ENCODE measurements at regions not wholly inside any gene's neighbourhood (a gene's known extent, or its start where the extent isn't known, plus 50 kb on each side); places are given as distances from the start of the nearest gene placed in this dataset.

GRCh38 chr18:67408240-67408639 is 108.3 kb downstream of the DSEL start:
- no peak overlapping the region for H2AFZ ChIP-seq (ENCODE audit: low read depth, low read length, poor library complexity, severe bottlenecking)
- ChIA-PET CTCF (no interaction called here), RAD21 (ENCODE audit: low non-redundant PET in 1 of 2, low total read pairs in 2 of 2, uncharacterized antibody in 2 of 2, unreplicated experiment in 2 of 2) (no interaction called here), POLR2A (no interaction called here)
- H3K36me3 ChIP-seq (ENCODE audit: control insufficient read depth in 1 of 2, insufficient read depth in 2 of 2, low read length in 2 of 2) = no peaks in the 10 kb centered on the region
- H3K27ac ChIP-seq (ENCODE audit: low read depth, low read length) = no peak overlapping the region
- no peaks in the 10 kb centered on the region for H3K9me2 ChIP-seq (ENCODE audit: insufficient read depth)
- no peaks in the 10 kb centered on the region for H3K79me2 ChIP-seq (ENCODE audit: insufficient read depth, low read length)
- H3K9ac ChIP-seq (ENCODE audit: low read length) = no peak overlapping the region
- BruUV-seq (replicated peaks) = no TSS peak
- intact Hi-C loops (cut with micrococcal nuclease) = no loop called here
- H3K4me1 ChIP-seq (ENCODE audit: control insufficient read depth in 1 of 2, insufficient read depth in 2 of 2, low read length in 2 of 2) = no peaks in the 10 kb centered on the region
- H3K4me3 ChIP-seq (replicated peaks in 1 of 2; ENCODE audit: low read depth in 1 of 2, low read length in 2 of 2) = no peak overlapping the region
- H3K9me3 ChIP-seq (ENCODE audit: control insufficient read depth in 1 of 2, insufficient read depth in 1 of 2, low read depth in 1 of 2, low read length in 2 of 2) = peaks cover 21 to 27% of the 10 kb centered on the region in 2 experiments; a peak in 3 of 4 replicates
- DNase-seq (ENCODE audit: low read depth, low spot score) (no peak), ATAC-seq (no peak)
- no peak overlapping the region for H3K4me2 ChIP-seq (ENCODE audit: low read length)
- TF ChIP-seq ZNF274 (IDR thresholded peaks at IDR 0.05; ENCODE audit: low read depth, low read length) (no peak), CTCF (IDR thresholded peaks at IDR 0.05 in 2 of 3, conservative IDR thresholded peaks at IDR 0.05 in 1 of 3; ENCODE audit: borderline replicate concordance in 1 of 3, insufficient read depth in 1 of 3, low read depth in 2 of 3, low read length in 2 of 3) (no peak), YY1 (IDR thresholded peaks at IDR 0.05; ENCODE audit: extremely low read depth, insufficient replicate concordance, low read depth, low read length) (no peak), MAX (IDR thresholded peaks at IDR 0.05) (no peak), POLR2AphosphoS5 (IDR thresholded peaks at IDR 0.05; ENCODE audit: low read depth, low read length) (no peak), FOSL1 (IDR thresholded peaks at IDR 0.05; ENCODE audit: low read depth) (no peak), ELF1 (IDR thresholded peaks at IDR 0.05; ENCODE audit: borderline replicate concordance, low read depth) (no peak), CBX3 (IDR thresholded peaks at IDR 0.05; ENCODE audit: low read depth) (no peak), EZH2phosphoT487 (IDR thresholded peaks at IDR 0.05; ENCODE audit: borderline replicate concordance) (no peak), TCF7L2 (IDR thresholded peaks at IDR 0.05; ENCODE audit: borderline replicate concordance, extremely low read depth, insufficient read depth, insufficient read length) (no peak)
- H3K27me3 ChIP-seq (ENCODE audit: insufficient read depth, low read length) = no peaks in the 10 kb centered on the region
- H4K20me1 ChIP-seq (ENCODE audit: insufficient read depth) = no peaks in the 10 kb centered on the region

All from HCT116 (cell line).